Stimulated activated CD4-positive, alpha-beta T cell treated with anti-CD3 and anti-CD28 coated beads, Interleukin-2, amount 100 ng/mL, for 24 hours (primary cell): ENCODE measurements at regions not wholly inside any gene's neighbourhood (a gene's known extent, or its start where the extent isn't known, plus 50 kb on each side); places are given as distances from the start of the nearest gene placed in this dataset.

Experiments
- DNase-seq, 2 donors: peaks; one replicate each; pipeline ENCODE4 v3.0.0-alpha.2; 2020

GRCh38 chr13:44292545-44292944 is 81.1 kb upstream of the SERP2 start:
- DNase-seq = no peak

- no peak for DNase-seq
These were observed 80.2 kb upstream of the SERP2 start for GRCh38 chr13:44293374-44293773.

GRCh38 chr13:44293908-44294735 is 79.5 kb upstream of the SERP2 start:
- no peak for DNase-seq

- DNase-seq = no peak
These were observed 78.7 kb upstream of the SERP2 start for GRCh38 chr13:44294876-44295275.

- no peak for DNase-seq
These were observed 76.8 kb upstream of the SERP2 start for GRCh38 chr13:44296856-44297255.

- no peak for DNase-seq
These were observed 75.3 kb upstream of the SERP2 start for GRCh38 chr13:44298314-44298713.

GRCh38 chr13:44299152-44299943 is 74.3 kb upstream of the SERP2 start:
- no peak for DNase-seq

- DNase-seq = no peak
These were observed 72.6 kb upstream of the SERP2 start for GRCh38 chr13:44300895-44301638.

GRCh38 chr13:44301639-44302015 is 72.0 kb upstream of the SERP2 start:
- no peak for DNase-seq

GRCh38 chr13:44302233-44302632 is 71.4 kb upstream of the SERP2 start:
- no peak for DNase-seq

GRCh38 chr13:44302940-44303575 is 70.6 kb upstream of the SERP2 start:
- DNase-seq = no peak

GRCh38 chr13:44303681-44304432 is 69.8 kb upstream of the SERP2 start:
- no peak for DNase-seq

GRCh38 chr13:44304433-44304725 is 69.2 kb upstream of the SERP2 start:
- DNase-seq = no peak

GRCh38 chr13:44305286-44305685 is 68.3 kb upstream of the SERP2 start:
- no peak for DNase-seq

- DNase-seq = no peak
These were observed 67.7 kb upstream of the SERP2 start for GRCh38 chr13:44305917-44306370.

- no peak for DNase-seq
These were observed 67.0 kb upstream of the SERP2 start for GRCh38 chr13:44306371-44307192.

- no peak for DNase-seq
These were observed 66.4 kb upstream of the SERP2 start for GRCh38 chr13:44307255-44307654.

GRCh38 chr13:44307844-44308243 is 65.8 kb upstream of the SERP2 start:
- DNase-seq = no peak

- DNase-seq = no peak
These were observed 65.3 kb upstream of the SERP2 start for GRCh38 chr13:44308352-44308751.

- no peak for DNase-seq
These were observed 63.5 kb upstream of the SERP2 start for GRCh38 chr13:44309794-44310757.
